ENCODE measurements at regions not wholly inside any gene's neighbourhood (a gene's known extent, or its start where the extent isn't known, plus 50 kb on each side); places are given as distances from the start of the nearest gene placed in this dataset.

DNA sequence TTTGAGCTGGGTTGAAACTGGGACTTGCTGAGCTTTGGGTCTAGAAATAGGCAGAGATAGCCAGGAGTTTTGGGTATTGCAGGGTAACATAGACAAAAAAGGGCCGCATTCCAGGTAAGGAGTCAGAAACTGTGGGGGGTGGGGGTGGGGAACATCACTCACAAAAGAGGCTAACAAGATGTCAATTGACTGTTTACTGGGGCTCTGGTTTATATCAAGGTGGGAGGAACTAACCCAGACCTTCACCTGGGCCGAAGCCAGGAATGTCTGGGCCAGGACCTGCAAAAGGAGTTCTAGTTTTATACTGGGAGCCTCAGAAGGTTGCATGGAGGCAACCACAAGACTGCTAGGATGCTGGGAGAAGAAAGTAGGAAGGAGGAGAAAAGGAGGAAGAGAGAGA lies 154.4 kb downstream of the EMP1 start:
- no peak for TF ChIP-seq POLR2A (IDR thresholded peaks at IDR 0.05; ENCODE audit: low read length)
- no peak for TF ChIP-seq GATA1 (IDR thresholded peaks at IDR 0.05; ENCODE audit: low read depth, low read length)

Measured in erythroblast (primary cell).